GM21367 (cell line): ENCODE measurements at regions not wholly inside any gene's neighbourhood (a gene's known extent, or its start where the extent isn't known, plus 50 kb on each side); places are given as distances from the start of the nearest gene placed in this dataset.
"Not testable (repeated sequence)": the region's sequence is repeated elsewhere in the genome, so short reads cannot be mapped to it uniquely, and the experiment has no call there.

Experiments
- ATAC-seq: cut with Tn5 transposase; IDR thresholded peaks from one replicate; pipeline ENCODE4 v1.9.1; 2021; ENCODE audit not compliant: unreplicated experiment

DNA sequence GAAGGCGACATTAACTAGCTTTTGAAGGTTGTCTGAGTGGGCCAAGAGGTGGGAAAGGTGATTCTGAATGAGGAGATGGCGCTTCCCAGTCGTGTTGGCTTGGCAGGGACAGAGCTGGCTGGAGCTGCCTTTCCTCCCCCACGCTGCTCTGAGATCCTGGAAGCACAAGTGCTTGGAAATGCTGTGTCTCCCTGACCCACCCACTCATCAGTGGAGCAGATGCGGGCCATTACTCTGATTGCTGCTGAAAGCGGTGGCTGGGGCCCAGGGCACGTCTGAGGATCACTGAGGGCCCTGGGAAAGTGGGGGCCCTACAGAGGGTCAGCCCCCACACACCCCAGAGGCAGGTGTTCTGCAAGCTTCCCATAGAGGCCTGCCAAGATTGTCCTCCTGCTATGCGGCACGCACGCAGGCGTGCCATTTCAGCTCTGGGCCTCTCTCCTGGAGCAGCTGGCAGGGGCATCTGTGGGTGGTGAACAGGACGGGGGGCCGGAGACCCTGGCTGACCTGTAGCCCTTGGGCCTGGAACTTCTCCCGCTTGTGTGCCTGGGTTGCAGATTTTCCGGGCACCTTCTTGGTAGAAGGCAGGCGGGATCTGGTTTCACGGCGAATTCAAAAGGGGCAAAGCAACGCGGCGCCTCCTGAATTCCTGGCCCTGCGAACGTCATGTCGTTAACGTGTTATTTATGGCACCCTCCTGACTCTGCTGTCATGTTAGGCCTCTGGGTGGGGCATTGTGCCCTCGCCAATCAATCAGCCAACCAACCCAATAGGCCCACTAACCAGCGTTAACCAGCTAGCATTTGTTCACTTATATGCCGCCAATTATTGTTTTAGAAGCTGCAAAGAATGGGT lies 133.8 kb upstream of the TBX3 start:
- no peak for ATAC-seq

DNA sequence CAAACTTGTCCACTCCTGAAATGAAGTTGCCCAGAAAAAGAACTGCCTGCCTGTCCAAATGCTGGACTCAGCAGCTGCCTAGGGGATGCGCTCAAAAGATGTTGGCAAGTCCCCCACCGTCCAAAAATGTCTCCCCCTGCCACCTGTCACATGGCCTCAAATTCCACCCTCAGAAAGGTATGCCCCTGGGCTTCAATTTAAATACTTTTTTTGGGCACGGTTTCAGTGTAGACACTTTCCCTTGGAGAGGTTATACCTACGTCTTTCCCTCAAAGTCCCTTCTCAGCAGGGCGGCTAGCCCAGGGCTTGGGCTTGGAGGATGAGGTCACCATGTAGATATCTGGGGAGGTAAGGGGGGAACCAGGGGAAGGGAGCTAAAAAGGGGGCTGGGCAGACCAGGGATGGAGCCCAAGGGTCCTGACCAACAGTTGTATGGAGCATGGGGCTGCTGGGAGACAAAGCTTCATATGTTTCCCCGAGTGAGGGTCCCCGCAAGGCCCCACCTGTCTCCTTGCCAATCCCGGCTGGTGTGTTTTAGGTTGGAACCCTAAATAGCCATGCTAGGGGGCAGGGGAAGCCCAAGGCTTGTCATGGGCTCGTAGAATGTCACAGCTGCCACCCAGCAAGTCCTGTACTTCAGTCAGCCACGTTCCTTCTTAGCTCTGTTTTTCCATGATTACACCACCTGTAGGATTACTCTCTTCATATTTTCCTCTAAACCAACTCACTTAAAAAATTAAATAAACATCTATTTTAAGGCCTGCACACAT lies 131.2 kb upstream of the TBX3 start:
- no peak for ATAC-seq

DNA sequence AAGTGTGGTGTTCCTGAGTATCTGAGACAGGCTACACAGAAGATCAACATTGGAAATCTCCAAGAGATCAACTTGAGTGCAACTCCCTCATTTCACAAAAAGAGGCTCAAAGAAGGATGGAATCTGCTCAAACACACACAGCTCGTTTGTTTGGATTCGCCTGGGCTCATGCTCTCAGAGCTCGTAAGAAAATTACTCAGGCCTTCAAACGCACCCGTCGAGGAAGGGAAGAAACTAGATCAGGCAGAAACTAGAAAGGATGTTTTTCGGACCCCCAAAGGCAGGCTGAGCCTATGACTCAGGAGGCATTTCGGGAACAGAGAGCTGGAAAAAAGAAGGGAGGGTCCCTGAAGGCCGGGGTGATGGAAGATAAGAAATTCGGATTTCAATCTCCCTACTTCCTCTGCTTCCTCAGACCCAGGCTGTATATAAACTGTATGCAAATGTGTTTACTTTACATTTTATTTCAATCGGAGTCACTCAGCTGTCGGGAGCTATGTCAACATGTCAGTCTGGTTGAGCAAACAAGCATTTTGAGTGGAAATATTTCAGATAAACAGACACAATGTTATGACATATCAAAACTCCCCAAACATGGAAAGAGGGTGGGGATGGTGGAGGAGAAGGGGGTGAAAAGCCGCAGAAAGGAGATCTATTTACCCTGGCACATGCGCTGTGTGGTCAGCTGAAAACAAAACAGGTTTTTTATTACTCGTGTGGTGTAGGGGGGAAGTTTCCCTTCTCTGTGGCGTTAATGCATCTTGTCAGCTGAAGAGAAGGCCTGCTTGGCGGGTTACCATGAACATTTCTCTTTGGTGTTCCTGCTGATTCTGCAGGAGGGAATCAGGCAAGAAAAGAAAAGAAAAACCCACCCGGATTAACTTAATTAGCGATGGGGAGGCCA lies 129.1 kb upstream of the TBX3 start:
- ATAC-seq = no peak

DNA sequence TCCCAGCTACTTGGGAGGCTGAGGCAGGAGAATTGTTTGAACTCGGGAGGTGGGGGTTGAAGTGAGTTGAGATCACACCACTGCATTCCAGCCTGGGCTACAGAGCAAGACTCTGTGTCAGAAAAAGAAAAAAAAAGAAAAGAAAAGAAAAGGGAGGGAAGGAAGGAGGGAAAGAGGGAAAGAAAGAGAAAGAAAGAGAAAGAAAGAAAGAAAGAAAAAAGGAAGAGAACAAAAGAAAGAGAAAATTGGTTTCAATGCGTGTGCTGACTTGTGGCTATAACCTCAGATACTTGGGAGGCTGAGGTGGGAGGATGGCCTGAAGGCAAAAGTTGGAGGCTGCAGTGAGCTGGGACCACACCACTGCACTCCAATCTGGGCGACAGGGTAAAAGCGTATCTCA lies 128.4 kb upstream of the TBX3 start:
- no peak for ATAC-seq

DNA sequence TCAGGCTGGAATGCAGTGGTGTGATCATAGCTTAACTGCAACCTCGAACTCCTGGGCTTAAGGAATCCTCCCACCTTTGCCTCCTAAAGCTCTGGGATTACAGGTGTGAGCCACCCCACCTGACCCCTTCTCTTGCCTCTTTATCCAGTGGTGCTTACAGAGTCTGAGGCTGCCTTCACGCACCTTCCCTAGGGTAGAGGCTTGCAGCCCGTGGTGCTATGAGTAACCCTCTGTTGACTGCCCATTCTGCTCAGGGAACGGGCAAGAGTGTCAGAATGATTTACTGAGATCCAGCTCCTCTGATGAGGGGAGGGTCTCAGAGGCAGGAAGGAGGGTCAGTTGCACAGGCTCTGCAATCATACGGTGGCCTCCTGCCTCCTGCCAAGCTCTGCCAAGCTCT lies 125.1 kb upstream of the TBX3 start:
- ATAC-seq = no peak

DNA sequence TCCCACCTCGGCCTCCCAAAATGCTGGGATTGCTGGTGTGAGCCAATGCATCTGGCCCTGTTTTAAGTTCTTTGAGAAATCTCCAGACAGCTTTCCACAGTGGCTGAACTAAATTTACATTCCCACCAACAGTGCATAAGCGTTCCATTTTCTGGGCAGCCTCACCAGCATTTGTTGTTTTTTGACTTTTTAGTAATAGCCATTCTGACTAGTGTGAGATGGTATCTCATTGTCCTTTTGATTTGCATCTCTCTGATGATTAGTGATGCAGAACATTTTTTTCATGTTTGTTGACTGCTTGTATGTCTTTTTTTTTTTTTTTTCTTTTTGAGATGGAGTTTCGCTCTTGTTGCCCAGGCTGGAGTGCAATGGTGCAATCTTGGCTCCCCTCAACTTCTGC lies 117.4 kb upstream of the TBX3 start:
- ATAC-seq = not testable (repeated sequence)

DNA sequence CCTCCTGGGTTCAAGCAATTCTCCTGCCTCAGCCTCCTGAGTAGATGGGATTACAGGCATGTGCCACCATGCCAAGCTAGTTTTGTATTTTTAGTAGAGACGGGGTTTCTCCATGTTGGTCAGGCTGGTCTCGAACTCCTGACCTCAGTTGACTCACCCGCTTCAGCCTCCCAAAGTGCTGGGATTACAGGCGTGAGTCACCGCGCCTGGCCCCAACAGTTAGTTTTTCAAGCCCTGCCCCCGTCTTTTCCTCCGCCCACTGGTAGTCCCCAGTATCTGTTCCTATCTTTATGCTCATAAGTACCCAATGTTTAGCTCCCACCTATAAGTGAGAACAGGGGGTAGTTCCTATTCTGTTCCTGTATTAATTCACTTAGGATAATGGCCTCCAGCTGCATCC lies 116.6 kb upstream of the TBX3 start:
- not testable (repeated sequence) for ATAC-seq

DNA sequence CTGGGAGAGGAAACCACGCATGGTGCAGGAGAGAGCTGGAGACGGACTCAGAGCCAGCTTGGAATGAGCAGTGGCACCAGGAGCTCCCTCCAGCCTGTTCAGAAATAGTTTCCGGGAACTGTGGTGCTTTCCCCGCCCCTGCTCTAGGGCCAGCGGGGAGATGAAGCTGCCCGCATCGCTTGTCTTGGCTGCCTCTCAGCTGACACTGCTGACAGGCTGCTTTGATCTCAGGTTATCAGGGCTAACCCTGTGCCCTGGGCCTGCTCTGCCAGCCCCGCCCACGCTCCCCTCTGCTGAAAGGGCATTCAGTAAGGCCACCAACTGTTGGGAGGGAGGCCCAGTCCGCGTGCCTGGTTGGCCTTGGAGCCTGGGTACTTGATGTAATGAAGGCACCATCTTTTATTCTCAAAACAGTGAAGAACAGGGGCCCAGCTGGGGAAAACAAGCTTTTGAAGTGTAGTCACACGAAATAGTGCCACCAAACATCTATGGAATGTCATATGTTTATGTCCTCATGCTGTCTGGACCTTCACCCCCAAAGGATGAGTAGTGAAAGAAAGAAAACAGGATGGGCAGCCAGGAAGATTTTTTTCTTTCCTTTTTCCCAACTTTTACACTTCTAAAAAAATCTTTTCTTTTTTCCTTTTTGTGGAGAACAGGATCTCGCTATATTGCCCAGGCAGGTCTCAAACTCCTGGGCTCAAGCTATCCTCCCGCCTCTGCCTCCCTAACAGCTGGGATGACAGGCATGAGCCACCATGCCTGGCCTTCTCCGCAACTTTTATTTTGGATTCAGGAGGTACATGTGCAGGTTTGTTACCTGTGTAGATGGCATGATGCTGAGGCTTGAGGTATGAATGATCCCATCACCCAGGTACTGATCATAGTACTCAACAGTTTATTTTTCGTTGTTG lies 115.9 kb upstream of the TBX3 start:
- ATAC-seq = no peak

DNA sequence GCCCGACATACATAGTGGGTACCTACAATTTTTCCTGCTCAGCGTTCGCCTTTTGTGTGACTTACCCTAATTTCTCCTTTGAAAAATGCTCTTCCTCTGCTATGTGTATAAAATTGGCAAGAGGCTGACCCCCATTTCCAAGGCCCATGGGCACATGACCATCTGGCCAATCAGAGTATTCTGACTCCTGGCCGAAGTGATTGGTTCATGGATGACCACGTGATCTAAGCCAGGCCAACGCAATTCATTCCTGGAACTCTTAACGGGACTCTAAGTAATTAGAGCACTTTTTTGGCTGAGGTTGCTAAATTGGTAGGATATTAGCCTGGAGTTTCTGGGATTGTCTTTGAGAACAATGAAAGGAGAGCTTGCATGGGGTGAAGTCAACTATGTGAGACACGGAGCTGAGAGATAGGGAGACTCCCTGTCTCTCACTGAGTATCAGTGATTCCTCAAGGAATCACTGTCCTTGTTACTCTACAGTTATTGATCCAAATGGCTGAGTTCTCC lies 110.1 kb upstream of the TBX3 start:
- ATAC-seq = no peak

DNA sequence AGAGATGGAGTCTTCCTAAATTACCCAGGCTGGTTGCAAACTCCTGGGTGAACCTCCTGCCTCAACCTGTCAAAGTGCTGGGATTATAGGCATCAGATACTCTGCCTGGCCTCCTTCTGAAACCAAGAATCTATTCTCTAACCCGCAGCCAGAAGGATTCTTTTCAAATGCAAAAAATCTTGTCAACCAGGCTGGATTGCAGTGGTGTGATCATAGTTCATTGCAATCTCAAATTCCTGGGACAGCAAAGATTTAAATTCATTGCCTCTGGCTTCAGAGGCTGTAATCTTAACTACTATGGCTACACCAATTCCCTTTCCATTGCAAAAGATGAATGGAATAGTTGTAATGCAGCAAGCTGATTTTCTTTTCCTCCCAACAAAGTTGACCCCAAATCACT lies 106.3 kb upstream of the TBX3 start:
- ATAC-seq = no peak

DNA sequence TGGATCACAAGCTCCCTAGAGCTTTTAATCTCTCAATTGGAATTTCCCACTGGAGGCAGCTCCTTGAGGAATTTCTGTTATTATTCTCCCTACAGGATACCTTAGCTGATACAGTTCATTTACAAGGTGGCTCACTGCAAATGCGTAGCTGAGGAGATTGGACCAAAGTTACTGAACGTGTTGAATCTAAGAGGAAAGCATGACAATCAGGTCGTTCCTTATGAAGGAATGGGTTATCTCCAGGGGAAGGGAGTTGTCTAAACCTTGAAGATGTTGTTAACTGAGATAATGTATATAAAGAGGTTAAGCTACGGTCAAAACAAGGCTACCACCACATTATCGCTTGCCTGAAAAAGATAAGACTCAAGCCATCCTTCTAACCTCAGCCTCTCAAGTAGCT lies 105.8 kb upstream of the TBX3 start:
- ATAC-seq = no peak

DNA sequence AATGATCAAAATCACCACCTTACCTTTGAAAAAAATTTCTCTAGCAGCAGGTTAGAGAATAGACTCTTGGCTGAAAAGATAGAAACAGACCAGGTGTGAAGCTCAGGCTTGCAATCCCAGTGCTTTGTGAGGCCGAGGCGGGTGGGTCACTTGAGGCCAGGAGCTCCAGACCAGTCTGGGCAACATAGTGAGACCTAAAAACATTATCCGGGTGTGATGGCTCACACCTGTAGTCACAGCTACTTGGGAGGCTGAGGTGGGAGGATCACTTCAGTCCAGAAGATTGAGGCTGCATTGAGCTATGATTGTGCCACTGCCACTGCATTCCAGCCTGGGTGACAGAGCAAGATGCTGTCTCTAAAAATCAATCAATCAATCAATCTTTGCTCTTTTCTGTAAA lies 105.3 kb upstream of the TBX3 start:
- ATAC-seq = no peak

DNA sequence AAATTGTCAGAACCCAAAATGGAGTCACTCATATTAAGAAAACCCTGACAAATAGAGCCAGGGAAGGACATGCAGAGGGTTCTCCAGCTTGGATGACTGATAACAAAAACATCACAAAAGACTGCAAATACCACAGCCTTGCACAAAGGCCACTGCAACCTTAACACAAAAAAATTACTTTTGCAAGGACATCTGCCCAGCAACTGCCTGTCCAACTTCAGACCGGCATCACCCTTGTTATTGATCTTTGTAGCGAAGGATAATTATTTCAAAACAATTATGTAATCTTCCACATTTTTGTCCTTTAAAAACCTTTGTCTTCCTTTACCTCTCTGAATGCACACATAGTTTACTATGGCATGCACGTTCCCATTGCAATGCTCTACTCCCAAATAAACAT lies 100.6 kb upstream of the TBX3 start:
- ATAC-seq = no peak

DNA sequence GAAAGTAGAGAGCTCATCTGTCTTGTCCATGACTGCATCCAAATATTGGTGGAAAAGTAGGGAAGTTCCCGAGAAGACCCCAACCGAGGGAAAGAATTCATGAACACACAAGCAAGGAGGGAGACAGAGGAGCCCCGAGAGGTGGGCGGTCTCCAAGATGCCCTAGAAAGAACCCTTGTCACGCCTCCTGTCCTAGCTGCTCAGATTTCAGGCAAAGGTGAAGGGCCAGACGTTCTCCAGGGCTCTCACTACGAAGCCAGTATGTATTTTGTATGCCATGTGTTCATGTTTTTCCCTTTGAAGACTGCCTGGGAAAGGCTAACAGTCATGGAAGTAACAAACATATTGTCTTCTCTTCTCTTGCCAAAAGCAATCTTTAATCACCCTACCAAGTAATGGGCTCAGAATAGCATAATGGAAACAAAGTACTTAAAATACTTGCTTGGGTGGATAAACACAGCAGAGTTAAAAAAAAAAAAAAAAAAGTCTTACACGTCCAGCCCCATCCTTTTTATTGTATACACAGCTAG lies 99.2 kb upstream of the TBX3 start:
- no peak for ATAC-seq

DNA sequence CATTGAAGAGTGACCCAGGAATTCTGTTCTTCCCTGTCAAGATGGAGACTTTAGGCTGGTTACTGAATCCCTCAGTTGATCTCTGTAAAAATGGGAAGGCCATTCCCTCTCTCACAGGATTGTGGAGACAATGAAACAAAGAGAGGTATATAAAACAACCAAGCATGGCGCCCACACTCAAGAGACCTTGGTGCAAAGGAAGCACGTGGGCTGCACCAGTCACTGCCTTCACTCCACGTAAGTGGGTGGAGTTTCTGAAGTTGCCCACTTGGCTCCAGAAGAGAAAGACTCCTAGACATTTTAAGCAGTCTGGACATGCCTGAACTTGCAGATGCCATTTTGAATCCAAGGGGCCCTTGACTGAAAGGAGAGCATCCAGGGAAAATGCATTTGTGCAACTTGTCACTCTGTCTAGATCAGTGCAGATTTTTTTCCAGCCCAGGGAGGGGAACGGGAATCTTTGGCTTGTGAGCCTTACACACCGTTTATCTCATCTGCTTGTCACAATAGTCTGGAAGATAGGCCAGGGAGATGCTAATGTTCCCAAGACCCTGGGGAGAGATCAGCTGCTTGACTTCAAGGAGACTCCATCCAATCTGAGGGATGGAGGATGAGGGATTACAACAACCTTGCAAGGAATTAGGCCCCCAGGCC lies 96.9 kb upstream of the TBX3 start:
- ATAC-seq = no peak

DNA sequence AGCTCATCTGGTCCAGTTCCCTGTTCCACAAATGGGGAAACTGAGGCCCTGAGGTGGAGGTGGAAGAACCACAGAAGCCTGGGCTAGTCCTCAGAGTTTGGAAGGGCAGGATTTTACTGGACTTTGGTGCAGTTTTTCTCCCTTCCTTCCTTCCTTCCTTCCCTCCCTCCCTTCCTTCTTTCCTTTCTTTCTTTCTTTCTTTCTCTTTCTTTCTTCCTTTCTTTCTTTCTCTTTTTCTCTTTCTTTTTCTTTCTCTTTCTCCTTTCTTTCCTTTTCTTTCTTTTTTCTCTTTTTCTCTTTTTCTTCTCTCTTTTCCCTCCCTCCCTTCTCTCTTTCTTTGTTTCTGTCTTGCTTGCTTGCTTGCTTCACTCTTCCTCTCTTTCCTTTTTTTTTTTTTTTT lies 95.7 kb upstream of the TBX3 start:
- ATAC-seq = no peak

DNA sequence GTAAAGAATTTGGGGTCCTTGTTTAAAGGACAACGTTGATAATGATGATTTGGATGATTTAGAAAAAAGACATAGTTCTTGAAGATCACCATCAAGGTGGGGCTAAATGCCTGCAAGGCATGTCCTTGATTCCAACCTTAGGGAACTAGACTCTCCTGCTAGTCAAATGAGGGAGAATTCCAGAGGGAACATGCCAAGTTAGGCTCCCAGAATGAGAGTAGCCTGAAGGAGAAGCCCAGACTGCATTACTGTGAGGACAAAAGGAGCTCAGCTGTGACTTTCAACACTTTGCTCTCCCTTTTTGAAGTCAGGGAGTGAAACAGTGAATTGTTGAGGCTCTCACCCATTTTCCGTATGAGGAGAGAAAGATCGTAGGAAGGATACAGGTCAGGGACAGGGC lies 95.2 kb upstream of the TBX3 start:
- no peak for ATAC-seq

DNA sequence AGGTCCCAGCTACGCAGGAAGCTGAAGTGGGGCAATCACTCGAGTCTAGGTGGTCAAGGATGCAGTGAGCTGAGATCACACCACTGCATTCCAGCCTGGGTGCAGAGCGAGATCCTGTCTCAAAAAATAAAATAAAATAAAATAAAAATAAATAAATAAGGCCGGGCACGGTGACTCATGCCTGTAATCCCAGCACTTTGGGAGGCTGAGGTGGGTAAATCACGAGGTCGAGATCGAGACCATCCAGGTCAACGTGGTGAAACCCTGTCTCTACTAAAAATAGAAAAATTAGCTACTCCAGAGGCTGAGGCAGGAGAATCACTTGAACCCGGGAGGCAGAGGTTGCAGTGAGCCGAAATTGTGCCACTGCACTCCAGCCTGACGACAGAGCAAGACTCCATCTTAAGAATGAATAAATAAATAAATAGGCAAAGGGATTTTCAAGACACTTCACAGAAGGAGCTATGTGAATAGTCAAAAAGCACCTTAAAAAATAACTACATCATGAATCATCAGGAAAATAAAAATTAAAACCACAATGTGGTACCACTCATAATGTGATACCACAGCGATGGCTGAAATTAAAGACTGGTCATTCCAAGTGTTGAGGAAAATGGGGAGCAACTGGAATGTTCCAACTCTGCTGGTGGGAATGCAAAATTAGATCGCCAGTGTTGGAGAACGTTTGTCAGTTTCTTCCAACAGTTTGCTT lies 92.9 kb upstream of the TBX3 start:
- no peak for ATAC-seq

DNA sequence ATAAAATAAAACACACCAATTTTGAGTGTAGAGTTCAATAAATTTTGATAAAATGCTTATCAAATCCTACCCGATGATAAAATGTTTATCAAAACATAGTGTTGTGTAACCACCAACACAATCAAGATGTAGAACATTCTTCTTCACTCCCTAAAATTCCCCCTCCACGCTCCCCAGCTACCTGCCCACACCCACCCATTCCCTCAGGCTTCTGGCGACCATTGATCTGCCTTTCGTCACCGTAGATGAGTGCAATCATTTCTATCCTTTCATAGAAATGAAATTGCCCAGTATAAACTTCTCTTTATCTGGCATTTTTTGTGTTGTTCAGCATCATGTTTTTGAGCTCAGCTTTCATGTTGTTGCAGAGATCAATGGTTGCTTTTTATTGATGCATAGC lies 90.7 kb upstream of the TBX3 start:
- no peak for ATAC-seq
